Spleen (tissue), 11 donors: ENCODE measurements at regions not wholly inside any gene's neighbourhood (a gene's known extent, or its start where the extent isn't known, plus 50 kb on each side); places are given as distances from the start of the nearest gene placed in this dataset.
A peak's percentile ranks its signal among the peaks of the same experiment; 100 is the strongest.

Source experiments
- DNase-seq: peaks from one replicate; pipeline ENCODE4 v3.0.0-alpha.2; 2020
- H3K27ac ChIP-seq, 8 donors: fragments of 200-600 bp; sonication (generic) in 7 of 8; 1 replicate in 4 of 8; 2 replicates in 4 of 8; pipeline versions ENCODE4 v1.5.0 to v1.8.0; 2016 to 2021; ENCODE audit warnings: inconsistent platforms in 4 of 8, mild to moderate bottlenecking in 4 of 8, moderate library complexity in 1 of 8
- H3K27me3 ChIP-seq, 7 donors: fragments of 200-600 bp; sonication (generic) in 6 of 7; replicated peaks in 1 of 7; 1 replicate in 4 of 7; 2 replicates in 3 of 7; pipeline versions ENCODE4 v1.5.0 to v1.8.0; 2016 to 2021; ENCODE audit warnings: inconsistent platforms in 3 of 7, mild to moderate bottlenecking in 1 of 7
- H3K36me3 ChIP-seq, 6 donors: fragments of 200-600 bp; sonication (generic) in 5 of 6; 1 replicate in 4 of 6; 2 replicates in 2 of 6; pipeline versions ENCODE4 v1.5.0 to v1.8.0; 2016 to 2021; ENCODE audit warnings: inconsistent platforms in 2 of 6
- H3K4me1 ChIP-seq, 6 donors: fragments of 200-600 bp; sonication (generic) in 5 of 6; 1 replicate in 3 of 6; 2 replicates in 3 of 6; pipeline versions ENCODE4 v1.5.0 to v1.8.0; 2016 to 2021; ENCODE audit warnings: inconsistent platforms in 3 of 6
- H3K4me3 ChIP-seq, 8 donors: fragments of 200-600 bp; sonication (generic) in 7 of 8; 1 replicate in 4 of 8; 2 replicates in 4 of 8; pipeline versions ENCODE4 v1.5.0 to v1.8.0; 2016 to 2021; ENCODE audit warnings: inconsistent platforms in 4 of 8, mild to moderate bottlenecking in 4 of 8, moderate library complexity in 2 of 8
- H3K9me3 ChIP-seq, 8 donors: fragments of 200-600 bp; sonication (generic) in 7 of 8; 1 replicate in 4 of 8; 2 replicates in 4 of 8; pipeline versions ENCODE4 v1.5.0 to v1.8.0; 2016 to 2021; ENCODE audit warnings: inconsistent platforms in 4 of 8
- CTCF ChIP-seq, 11 experiments: fragments of 200-600 bp in 7 of 11; fragments of 450-650 bp in 4 of 11; sonication (generic) in 4 of 11; IDR thresholded peaks in 8 of 11; conservative IDR thresholded peaks in 3 of 11; 1 replicate in 7 of 11; 2 replicates in 4 of 11; pipeline versions ENCODE4 v1.4.0 to v1.8.0; 2016 to 2021; ENCODE audit warnings: antibody characterized with exemption in 11 of 11, inconsistent platforms in 4 of 11, mild to moderate bottlenecking in 1 of 11
- POLR2A ChIP-seq, 3 donors: fragments of 450-650 bp; IDR thresholded peaks; one replicate each; pipeline ENCODE4 v1.5.1; 2017; ENCODE audit warnings: antibody characterized with exemption in 3 of 3, mild to moderate bottlenecking in 1 of 3
- POLR2AphosphoS5 ChIP-seq, 3 donors: sonication (generic); formaldehyde crosslinking; IDR thresholded peaks; one replicate each; pipeline ENCODE4 v1.5.1; 2017; ENCODE audit warnings: antibody characterized with exemption in 3 of 3
- WGBS, 5 donors: extraction: QIAGEN DNeasy Blood & Tissue Kit in 3 of 5; methylation state at CpG; one replicate each; pipeline versions ENCODE4 v1.1.5 to v1.1.7; 2013 to 2018; 5-methylcytosine and 5-hydroxymethylcytosine counted together
- intact Hi-C: fragments of 100-400 bp; cut with DNase I; formaldehyde crosslinking; loops from one replicate; pipeline ENCODE4 v1.15.0; 2023; ENCODE audit warnings: low total_unique reads
- donor health status: healthy with polysubstance abuse.
- donor health status: DM: no; HTN: no; CAD: no; lungs with moderate emphysema.
- donor health status: DM: no; HTN: no; CAD: no.
- donor health status: Bipolar disorder and iron deficiency.
- donor health status: healthy.
- donor health status: DM: no; HTN: no; CAD: no.
- donor health status: DM: yes; HTN: yes; CAD: no.

GRCh38 chr12:89023936-89024335, 328.4 kb downstream of the DUSP6 start:
- H3K4me3 ChIP-seq = no peak overlapping the region
- no peaks in the 10 kb centered on the region for H3K36me3 ChIP-seq
- peaks cover 0 to 3% (median 0%) of the 10 kb centered on the region in 7 donors for H3K27me3 ChIP-seq
- peaks cover 0 to 4% (median 0%) of the 10 kb centered on the region in 8 donors for H3K9me3 ChIP-seq
- no peak for DNase-seq
- peaks cover 5 to 12% (median 9%) of the 10 kb centered on the region in 6 donors for H3K4me1 ChIP-seq
- WGBS, 5 donors = 82 to 95% (median 89%) methylated on average over 2 of the region's 2 CpGs
- intact Hi-C loops = no loop called here
- no peak overlapping the region for H3K27ac ChIP-seq
- no peak for TF ChIP-seq POLR2AphosphoS5 (IDR thresholded peaks at IDR 0.05)
- no peak for TF ChIP-seq POLR2A (IDR thresholded peaks at IDR 0.05)
- TF ChIP-seq CTCF (IDR thresholded peaks at IDR 0.05 in 8 of 11, conservative IDR thresholded peaks at IDR 0.05 in 3 of 11) = no peak

- no peak overlapping the region for H3K4me3 ChIP-seq
- 90 to 98% (median 97%) methylated on average over 6 of the region's 6 CpGs for WGBS, 5 donors
- intact Hi-C loops = no loop called here
- peaks cover 0 to 4% (median 0%) of the 10 kb centered on the region in 8 donors for H3K9me3 ChIP-seq
- H3K27me3 ChIP-seq = peaks cover 0 to 6% (median 0%) of the 10 kb centered on the region in 7 donors
- peaks cover 5 to 22% (median 17%) of the 10 kb centered on the region in 6 donors for H3K4me1 ChIP-seq
- TF ChIP-seq POLR2AphosphoS5 (IDR thresholded peaks at IDR 0.05) (no peak), CTCF (IDR thresholded peaks at IDR 0.05 in 8 of 11, conservative IDR thresholded peaks at IDR 0.05 in 3 of 11) (no peak), POLR2A (IDR thresholded peaks at IDR 0.05) (no peak)
- no peaks in the 10 kb centered on the region for H3K36me3 ChIP-seq
- DNase-seq = no peak
- H3K27ac ChIP-seq = no peak overlapping the region
Measured at GRCh38 chr12:89020689-89021088, 331.6 kb downstream of the DUSP6 start.

GRCh38 chr12:89020121-89020480, 332.2 kb downstream of the DUSP6 start:
- Histone ChIP-seq H3K27me3 (peaks cover 0 to 6% (median 0%) of the 10 kb centered on the region in 7 donors), H3K4me3 (no peak overlapping the region), H3K4me1 (peaks cover 5 to 22% (median 17%) of the 10 kb centered on the region in 6 donors), H3K36me3 (no peaks in the 10 kb centered on the region), H3K27ac (no peak overlapping the region), H3K9me3 (peaks cover 0 to 4% (median 0%) of the 10 kb centered on the region in 8 donors)
- TF ChIP-seq POLR2AphosphoS5 (IDR thresholded peaks at IDR 0.05) (no peak), POLR2A (IDR thresholded peaks at IDR 0.05) (no peak), CTCF (IDR thresholded peaks at IDR 0.05 in 8 of 11, conservative IDR thresholded peaks at IDR 0.05 in 3 of 11) (no peak)
- intact Hi-C loops = no loop called here
- no peak for DNase-seq

GRCh38 chr12:89019439-89020120, 332.7 kb downstream of the DUSP6 start:
- DNase-seq = peak; percentile 73
- Histone ChIP-seq H3K36me3 (no peaks in the 10 kb centered on the region), H3K4me3 (peak overlapping the region in 2 of 8 donors; percentile 4 to 53), H3K27ac (no peak overlapping the region), H3K4me1 (peaks cover 5 to 22% (median 17%) of the 10 kb centered on the region in 6 donors), H3K9me3 (peaks cover 0 to 2% (median 0%) of the 10 kb centered on the region in 8 donors), H3K27me3 (peaks cover 0 to 6% (median 0%) of the 10 kb centered on the region in 7 donors)
- TF ChIP-seq POLR2AphosphoS5 (IDR thresholded peaks at IDR 0.05) (no peak), CTCF (IDR thresholded peaks at IDR 0.05 in 8 of 11, conservative IDR thresholded peaks at IDR 0.05 in 3 of 11) (peak; percentile 77 to 93 (median 83)), POLR2A (IDR thresholded peaks at IDR 0.05) (no peak)
- WGBS, 5 donors = 5 to 10% (median 6%) methylated on average over 14 of the region's 14 CpGs
- intact Hi-C loops = loop anchor here (5.0 to 10.0 kb wide), 2 partner anchors 445 to 508 kb away; partner anchors contain the start of gene POC1B
